Tongue (tissue), 1 donor: ENCODE measurements at regions not wholly inside any gene's neighbourhood (a gene's known extent, or its start where the extent isn't known, plus 50 kb on each side); places are given as distances from the start of the nearest gene placed in this dataset.

Experiments used
- DNase-seq: peaks from one replicate; pipeline ENCODE4 v3.0.0-alpha.2; 2015

DNA sequence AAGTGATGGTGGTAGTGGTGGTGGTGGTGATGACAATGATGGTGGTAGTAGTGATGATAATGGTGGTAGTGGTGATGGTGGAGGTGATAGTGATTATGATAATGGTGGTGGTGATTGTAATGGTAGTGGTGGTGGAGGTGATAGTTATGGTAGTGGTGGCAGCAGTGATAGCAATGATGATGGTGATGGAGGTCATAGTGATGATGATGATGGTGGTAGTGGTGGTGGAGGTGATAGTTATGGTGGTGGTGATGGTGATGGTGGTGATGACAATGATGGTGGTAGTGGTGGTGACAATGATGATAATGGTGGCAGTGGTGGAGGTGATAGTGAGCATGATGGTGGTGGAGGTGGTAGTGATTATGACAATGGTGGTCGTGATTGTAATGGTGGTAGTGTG, 191.7 kb upstream of the RNF32 start:
- DNase-seq: no peak

DNA sequence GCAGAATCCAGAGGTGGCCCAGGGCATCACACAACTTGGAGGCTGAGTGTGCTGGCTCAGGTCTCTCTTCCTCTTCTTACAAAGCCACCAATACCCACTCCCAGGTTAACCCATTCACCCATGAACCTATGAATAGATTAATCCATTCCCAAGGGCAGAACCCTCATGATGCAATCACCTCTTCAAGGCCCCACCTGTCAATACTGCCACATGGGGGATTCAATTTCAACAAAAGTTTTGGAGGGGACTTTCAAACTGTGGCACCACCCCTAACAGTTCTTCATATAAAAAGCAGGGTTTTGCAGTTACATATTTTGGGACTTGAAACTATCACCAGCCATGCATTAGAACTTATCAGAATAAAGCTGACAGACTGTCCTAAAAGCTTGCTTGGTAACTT, 193.6 kb upstream of the RNF32 start:
- no peak for DNase-seq

DNA sequence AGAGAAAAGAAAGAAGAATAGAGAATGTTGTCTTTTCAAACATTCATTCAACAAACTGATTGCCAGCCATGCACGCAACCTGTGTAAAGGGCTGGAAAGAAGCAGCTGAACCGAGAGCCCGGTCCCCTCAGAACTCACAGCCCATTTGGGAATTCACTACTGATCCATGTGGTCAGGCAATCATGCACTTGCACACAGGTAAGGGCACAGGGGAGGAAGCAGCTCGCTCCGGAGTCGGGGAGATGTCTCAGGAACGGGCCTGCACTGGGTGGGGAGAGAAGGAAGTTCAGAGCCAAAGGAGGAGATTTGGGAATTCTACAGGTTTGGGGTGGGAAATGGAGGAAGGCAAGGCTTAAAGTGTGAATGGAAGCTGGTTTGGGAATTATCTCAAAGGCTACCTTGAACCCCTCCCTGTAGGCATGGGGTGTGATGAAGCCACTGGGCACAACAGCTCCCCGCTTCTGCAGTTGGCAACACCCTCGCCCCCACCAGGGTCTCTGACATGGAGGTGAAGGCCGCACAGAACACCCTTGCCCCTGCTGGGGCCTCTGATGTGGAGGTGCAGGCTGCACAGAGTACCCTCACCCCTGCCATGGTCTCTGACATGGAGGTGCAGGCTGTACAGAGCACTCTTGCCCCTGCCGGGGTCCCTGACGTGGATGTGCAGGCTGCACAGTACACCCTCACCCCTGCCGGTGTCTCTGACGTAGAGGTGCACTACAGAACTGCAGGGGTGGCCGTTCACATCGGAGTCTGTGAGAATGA, 194.4 kb upstream of the RNF32 start:
- DNase-seq: no peak

DNA sequence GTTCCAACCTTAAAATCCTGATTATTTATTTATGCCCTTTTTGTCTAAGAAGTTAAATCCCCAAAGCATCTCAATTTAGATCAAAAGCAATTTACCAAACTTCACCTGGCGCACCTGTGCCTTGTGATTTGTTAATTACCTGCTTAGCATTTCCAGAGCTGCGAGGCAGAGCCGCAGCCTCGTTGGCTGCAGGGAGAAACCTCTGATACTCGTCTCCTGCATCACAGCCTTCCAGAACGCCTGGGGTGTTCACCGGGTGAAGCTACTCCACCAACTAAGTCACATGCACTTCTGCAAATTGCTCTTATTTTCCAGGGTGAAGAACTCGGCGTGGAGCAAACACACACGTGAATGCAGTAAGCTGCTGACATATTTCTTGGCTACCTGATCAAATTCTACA, 198.1 kb upstream of the RNF32 start:
- DNase-seq: no peak

DNA sequence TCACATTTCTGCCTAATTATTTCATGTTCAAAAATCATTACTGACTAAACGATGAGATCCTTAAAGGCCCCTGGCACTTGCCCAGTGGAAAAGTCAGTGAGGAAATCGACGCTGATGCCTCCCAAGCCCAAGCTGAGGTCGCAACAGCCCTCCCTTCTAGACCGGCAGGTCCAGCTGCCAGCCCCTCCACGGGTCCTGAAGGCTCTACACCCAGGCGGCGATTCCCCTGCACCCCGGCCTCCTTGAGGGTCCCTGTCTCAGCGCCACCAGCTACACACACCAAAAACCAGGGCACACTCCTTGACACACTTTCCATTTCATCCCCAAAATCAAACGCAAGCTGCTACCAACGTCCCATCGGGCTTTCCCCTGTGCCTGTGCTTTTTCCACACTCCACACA, 200.1 kb upstream of the RNF32 start:
- no peak for DNase-seq

DNA sequence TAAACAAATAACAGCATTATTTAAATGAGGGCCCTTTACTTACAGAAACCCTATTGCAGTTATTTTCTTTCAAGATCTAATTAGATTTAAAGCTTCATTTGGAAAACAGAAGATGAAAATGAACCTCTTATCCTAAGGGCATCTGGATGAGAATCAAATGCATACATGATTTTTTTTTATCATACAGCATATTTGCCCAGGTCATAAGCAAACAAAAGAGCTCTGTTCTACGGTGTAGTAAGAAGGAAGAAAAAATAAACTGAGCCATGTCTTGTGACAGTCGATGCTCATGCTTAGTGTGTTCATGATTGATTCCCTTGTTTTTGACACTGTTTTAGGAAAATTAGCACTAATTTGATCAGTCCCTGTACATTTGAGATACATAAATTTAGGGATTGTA, 202.6 kb upstream of the RNF32 start:
- no peak for DNase-seq

DNA sequence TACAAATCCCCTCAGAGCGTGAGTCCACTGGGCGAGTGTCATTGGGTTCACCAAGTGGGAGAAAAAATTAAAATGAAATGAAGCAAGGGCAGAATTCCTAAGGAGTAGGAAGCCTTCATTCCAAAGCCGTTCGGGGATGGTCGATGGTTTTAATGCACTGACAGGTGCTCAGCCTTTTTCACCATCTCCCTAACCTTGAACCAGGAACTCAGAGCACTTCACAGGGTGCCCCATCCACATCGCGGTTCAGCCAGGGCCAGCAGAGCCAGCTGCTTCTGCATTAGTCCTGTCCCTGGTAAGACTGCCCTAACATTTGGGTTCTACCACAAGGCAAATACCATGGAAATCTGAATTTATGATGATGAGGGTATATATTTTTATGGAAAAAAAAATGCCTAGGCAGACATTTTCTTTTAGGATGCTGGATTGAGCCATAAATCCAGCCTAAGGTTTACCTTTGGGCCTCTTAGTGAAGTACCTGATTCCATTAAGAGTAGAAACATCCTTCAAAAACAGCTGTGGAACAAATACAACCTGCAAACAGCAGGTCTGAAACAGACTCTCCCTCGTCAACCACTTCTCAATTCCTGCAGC, 203.5 kb upstream of the RNF32 start:
- no peak for DNase-seq

DNA sequence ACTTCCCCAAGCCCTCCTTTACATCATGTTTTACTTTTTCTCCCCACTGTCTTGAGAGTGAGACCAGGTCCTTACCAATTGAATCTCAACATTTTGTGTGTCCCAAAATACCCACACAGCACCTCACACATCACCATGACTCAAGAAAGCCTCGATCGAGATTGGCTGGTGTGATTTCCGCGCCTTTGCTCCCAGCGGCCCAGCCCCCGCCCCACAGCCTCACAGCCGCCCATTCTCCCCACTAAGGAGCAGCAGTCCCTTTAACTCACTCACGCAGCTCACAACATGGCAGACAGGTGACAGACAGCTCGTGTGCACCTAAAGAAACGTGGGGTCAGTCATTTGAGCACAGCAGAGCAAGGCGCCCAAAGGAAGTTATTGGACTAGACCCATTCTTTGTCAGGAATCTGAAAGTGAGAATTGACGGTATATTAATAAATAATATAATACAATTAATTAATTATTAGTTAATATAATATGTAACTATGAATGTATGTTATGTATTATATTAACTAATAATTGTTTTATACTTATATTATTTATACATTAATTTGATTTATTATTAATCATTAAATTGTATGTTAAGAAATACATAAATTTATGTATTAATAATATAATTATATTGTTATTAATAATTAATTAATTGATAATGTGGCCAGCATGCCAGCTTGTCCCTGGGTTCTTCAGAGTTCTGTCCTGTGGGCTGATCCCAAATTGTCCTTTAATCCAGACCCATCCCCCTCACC, 204.9 kb upstream of the RNF32 start:
- DNase-seq: no peak

DNA sequence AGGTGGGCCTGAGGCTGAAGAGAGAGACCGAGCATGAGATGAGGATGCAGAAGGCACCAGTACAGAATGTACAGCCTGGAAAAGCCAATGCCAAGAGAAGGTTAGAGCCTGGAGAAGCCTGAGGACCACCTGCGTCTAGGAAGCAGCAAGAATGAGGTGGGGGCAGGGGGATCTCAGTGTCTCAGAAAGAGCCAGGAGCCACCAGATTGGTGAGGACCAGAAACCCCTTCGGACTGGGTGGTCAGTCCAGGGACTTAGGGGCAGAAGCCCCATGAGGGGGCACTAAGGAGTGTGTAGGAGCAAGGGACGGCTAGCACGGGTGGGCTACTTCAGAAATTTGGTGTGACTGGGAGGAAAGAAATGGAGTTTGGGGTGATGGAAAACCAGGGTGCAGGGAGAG, 205.9 kb upstream of the RNF32 start:
- DNase-seq: no peak

DNA sequence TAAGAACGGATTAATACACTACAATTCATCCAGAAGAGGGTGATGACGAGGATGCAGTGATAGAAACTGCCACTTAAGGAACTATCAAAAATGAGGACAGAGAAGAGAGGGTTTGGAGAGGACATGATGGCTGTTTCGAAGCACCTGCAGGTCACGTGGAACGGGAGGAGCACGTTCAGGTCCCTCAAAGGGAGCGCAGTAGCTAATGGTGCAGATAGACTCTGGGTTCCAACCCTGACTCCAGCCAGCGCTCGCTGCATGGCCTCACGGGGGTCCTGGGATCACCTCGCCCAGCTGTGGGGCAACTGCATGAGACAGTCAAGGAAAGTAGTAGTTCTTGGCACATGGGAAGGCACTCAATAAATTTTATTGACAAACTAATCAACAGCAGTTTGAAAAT, 208.6 kb upstream of the RNF32 start:
- no peak for DNase-seq

DNA sequence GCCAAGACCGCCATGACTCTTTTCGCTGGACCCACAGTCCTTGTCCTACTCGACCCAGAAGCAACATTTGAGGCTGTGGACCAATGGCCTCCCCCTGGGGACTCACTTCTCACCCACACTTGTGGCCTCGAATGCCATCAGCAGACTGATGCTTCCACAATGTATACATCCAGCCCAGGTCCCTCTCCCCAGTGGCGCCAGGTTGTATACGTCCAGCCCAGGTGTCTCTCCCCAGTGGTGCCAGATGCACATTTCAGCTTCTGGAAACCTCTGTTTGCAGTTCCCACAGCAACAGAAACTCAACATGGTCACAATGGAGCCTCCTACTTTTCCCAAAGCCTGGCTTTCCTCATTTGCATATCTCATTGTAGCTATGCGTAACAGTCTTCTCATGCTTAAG, 210.5 kb upstream of the RNF32 start:
- no peak for DNase-seq

DNA sequence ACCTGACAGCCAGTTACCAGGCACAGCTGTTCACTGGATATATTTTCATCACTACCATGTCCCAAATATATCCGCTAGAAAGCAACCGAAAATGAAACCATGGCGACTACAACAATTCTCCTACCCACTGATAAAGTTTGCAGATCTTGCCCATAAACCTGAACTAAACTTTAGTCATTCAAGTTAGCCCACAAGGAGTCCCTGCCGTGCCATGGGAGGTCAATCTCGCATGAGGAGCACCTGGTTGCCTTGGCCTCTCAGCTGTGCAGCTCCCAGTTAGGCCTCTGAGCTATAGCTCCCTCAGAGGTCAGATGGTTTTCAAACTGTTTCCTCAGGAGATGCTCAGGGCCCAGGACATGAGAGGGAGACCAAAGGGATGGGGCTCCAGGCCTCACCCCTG, 211.1 kb upstream of the RNF32 start:
- no peak for DNase-seq

DNA sequence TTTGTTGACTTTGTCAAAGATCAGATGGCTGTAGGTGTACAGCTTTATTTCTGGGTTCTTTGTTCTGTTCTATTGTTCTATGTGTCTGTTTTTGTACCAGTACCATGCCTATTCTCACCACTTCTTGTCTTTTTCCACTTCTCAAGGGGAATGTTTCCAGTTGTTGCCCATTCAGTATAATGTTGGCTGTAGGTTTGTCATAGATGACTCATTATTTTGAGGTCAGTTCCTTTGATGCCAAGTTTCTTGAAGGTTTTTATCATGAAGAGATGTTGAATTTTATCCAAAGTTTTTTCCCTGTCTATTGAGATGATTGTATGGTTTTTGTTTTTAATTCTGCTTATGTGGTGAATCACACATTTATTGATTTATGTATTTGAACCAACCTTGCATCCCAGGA, 216.7 kb upstream of the RNF32 start:
- DNase-seq: no peak

DNA sequence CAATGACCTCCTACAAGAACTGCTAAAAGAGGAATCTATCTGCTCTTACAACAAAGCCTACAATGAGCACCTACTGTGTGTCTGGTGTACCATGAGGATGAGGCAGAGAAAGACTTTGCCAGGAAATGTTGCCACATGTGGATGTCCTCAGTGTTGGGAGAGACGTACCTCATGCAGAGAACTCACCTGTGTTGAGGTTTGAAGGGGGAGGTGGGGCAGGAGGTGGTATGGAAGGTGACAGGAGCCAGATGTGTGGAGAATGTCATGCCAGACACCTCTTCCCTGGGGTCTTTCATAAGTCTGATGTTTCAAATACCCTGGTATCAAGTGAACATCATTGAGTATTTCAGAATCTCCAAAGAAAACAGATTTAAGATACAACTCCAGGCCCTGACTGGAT, 220.1 kb upstream of the RNF32 start:
- DNase-seq: no peak

DNA sequence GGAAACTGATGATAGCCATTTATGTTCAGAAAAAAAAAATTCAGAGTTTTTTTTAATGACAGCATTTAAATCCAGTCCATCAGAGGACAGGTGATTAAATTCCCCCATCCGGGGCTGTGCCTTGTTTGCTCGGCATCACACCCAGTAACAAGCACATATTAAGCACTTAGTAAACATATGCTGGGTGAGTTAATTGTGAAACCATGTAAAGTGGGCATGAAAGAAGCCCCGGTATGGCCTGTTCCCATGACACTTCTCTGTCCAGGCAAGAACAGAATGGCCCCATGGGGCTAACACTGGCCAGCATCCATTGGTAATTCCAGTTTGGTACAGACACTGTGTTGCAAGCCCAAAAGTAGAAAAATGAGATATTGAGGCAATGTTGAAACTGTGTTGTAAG, 220.8 kb upstream of the RNF32 start:
- no peak for DNase-seq

DNA sequence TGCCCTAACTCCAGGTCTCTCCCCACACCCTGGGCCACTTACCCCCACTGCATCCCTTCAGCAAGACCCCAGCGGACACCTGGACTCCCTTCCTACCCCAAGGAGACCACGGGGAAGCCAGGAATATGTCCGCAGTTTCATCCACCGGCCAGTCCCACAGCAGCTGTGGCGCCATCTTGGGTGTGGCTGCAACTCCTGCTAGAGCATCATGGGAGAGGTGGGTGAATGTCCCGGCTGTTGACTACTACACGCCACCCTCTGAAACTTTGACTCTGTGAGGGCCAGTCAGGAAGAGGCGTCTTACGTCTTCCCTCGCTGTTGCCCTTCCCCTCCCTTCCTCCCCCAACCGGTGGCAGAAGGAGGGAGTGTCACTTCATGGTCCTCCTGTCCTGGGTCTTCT, 238.3 kb upstream of the RNF32 start:
- no peak for DNase-seq

DNA sequence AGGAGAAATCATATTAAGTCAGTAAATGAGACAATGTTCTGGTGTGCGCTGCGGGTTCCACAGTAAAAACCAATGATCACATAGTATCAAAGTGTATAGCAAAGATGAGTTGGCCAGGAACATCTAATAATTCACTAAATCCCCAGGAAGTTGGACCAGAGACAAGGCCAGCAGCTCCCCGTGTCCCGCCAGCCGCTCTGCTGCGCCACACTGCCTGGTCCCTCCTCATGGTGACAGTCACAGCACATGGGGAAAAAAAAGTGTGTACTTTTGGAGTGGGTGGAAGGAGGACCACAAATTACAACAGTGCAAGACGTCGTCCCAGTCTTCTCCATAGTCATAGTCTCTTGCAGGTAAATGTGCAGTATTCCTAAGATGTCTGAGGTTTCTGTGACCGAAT, 239.0 kb upstream of the RNF32 start:
- DNase-seq: no peak

DNA sequence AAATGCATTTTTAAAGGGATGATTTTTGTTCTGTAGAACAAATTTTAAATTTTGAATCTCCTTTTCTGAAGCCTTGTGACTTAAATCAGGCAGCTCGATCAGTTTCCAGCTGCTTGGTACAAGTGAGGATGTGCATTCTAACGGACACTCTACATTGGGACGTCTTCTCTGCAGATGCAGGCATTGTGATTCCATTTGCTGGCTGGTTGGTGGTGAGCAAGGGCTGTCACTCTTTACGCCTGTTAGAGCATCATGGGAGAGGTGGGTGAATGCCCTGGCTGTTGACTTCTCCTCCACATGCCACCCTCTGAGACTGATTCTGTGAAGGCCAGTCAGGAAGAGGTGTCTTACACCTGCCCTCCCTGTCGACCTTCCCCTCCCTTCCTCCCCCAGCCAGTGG, 240.5 kb upstream of the RNF32 start:
- no peak for DNase-seq

DNA sequence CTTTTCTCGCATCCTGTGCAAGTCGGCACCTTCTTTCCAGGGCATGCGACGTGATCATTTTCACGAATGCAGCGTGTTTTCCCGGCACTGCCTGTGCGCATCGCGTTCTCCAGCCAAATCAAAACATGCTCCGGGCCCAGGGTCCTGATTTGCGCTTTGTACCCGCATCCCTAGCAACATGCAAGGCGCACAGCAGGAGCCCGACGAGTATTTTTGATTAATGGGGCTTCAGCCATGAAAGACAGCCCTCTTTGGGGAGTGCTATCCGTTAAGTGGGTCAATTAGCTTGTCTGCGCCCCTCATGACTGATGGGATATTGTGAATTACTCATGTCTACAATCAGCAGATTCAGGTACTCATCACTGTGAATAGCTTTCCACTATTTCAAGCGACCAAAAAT, 243.3 kb upstream of the RNF32 start:
- no peak for DNase-seq

DNA sequence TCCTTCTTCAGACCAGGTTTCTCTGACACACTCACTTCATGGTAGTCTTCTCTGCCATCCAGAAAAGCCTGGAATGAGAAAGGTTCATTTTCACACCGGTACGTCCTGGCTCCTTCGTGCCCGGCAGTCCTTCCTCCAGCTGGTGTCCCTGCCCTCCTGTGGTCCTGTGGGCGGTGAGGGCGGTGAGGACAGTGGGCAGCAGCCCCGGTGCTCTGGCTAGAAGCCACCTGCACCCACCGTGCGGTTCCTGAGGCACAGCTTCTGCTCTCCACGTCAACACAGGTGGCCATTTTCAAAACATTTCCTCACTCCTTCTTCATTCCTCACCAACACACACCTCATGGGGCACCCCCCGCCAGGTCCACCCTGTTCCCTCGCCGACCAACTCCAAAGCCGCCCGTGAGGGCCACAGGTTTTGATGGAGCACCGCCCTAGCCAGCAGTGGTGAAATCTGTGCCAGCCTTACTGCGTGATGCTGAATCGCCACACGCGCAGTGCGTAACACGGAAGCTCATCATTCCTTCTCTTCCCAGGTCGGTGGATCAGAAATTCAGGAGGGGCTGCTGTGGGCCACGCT, 251.4 kb upstream of the RNF32 start:
- no peak for DNase-seq

DNA sequence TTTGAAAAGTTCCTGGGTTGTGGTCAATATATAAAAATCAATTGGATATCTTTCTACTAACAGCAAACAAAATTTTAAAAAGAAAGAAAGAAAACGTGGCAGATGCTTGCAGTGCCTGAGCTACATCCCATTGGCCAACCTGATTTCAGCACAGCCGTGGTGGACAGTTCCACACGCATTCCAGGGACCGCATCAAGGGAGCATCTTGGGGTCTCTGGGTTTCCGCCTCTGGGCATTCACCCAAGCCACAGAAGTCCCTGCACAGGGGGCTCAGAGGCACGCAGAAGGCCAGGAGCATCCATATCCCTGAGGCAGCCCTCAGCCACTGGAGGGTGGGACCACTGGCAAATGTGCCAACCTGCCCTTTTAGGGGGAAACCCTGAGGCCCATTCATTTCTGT, 254.5 kb upstream of the RNF32 start:
- peak; percentile 59 for DNase-seq

DNA sequence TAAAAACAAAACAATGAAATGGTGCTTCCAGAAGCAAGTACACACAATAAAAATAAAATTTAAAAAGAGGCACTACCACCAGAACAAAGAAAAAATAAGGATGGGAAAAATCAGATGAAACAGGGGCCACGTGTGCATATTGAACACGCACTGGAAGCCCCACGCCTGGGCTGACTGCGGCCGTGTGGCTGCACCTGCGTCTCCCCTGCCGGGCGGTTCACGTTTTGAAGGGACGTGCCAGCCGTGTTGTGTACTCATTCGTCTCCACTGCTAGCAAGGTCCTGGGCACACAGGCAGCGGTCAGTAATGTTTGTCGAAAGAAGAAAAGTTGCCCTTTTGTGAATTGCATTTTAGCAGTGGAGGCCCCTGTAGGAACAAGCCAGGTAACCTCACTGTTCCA, 255.9 kb upstream of the RNF32 start:
- no peak for DNase-seq

DNA sequence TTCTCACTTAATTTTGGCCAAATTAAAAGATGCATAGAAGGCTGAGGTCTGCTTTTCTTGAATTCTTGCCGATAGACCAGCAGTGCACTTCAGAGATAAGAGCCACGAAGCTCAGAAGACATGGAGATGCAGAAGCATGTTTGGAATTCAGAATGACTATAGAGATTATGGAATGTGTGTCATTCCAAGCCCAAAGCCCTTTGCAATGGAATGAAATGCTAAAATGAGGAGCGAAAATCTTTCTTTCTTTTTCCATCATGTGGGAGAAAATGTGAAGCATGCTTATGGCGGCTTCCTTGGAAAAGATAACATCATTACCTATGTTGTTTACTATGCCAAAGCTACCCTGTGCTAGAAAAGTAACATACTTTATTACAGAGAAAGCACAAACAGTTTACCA, 257.0 kb upstream of the RNF32 start:
- no peak for DNase-seq

DNA sequence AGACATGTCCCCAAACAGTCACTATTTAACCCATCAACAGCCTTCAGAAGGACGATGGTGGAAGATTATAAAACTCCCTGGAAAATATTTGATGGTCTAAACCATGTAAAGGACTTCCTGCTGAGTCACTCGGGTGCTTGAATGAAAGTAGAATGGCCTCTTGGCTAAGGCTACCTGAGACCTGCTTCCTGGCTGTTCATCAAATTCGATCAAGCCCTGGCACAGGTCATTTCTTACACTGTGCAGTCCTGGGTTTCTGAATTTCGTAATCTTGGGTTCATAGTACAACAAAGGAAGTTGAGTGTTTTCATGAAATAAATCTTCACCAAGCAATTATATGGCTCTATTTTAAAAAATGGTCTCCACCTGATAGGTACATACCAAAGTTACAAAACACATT, 260.3 kb upstream of the RNF32 start:
- DNase-seq: no peak
